ENCODE measurements at regions not wholly inside any gene's neighbourhood (a gene's known extent, or its start where the extent isn't known, plus 50 kb on each side); places are given as distances from the start of the nearest gene placed in this dataset.

- TF ChIP-seq CTCF (IDR thresholded peaks at IDR 0.05) (no peak), POLR2A (IDR thresholded peaks at IDR 0.05) (no peak)
These were observed 354.8 kb downstream of the GALC start for GRCh38 chr14:87638196-87638595.
